K562 (cell line): ENCODE measurements at regions not wholly inside any gene's neighbourhood (a gene's known extent, or its start where the extent isn't known, plus 50 kb on each side); places are given as distances from the start of the nearest gene placed in this dataset.

Experiments
- ATAC-seq: fragments of 200-7000 bp; cut with Tn5 transposase; 3 replicates; pipeline ENCODE4 v1.9.1; 2020; ENCODE audit warnings: moderate library complexity
- BruUV-seq: library from RNA; stranded (reverse); fragments of 400-500 nt; replicated peaks from 2 replicates; lab custom pipeline; 2021; lab: Mats Ljungman, UMichigan
- CTCF ChIA-PET: fragments of 300-600 bp; formaldehyde crosslinking; extraction: SDS; loops from one replicate; lab custom pipeline; 2021; ENCODE audit warnings: low intra/inter-chr PET ratio; lab: Yijun Ruan, JAX
- POLR2A ChIA-PET: fragments of 300-600, 350-650 bp; sonication (Branson Sonifier 250); formaldehyde crosslinking; extraction: SDS; loops from one replicate; lab custom pipeline; 2021; ENCODE audit warnings: antibody characterized with exemption, inconsistent platforms; lab: Yijun Ruan, JAX
- DNase-seq, 4 experiments: peaks; one replicate each; pipeline versions ENCODE4 v3.0.0 to v3.0.0-alpha.2; 2011 to 2018; ENCODE audit warnings: low spot score in 3 of 4, mixed read lengths in 3 of 4; ENCODE audit errors: extremely low read depth in 1 of 4
- FAIRE-seq: peaks from 2 replicates; lab custom pipeline; 2011; peaks lifted over from hg19 to GRCh38; lab: Jason Lieb, UNC
- H2AFZ ChIP-seq: 2 replicates; pipeline ENCODE4 v1.6.0; 2011; ENCODE audit warnings: low read depth, low read length, control low read depth, inconsistent platforms
- H3K27ac ChIP-seq: fragments of 200-600 bp; 3 replicates; pipeline ENCODE4 v1.8.0; 2011; ENCODE audit warnings: low read depth, mild to moderate bottlenecking, control low read depth, inconsistent platforms, low read length, moderate library complexity, mixed read lengths; ENCODE audit errors: extremely low read depth
- H3K27me3 ChIP-seq, 2 experiments: fragments of 300-600 bp in 1 of 2; 2 replicates in 1 of 2; 3 replicates in 1 of 2; pipeline versions ENCODE4 v1.6.0 to v1.8.0; 2011; ENCODE audit warnings: inconsistent platforms in 2 of 2, low read length in 2 of 2, mild to moderate bottlenecking in 1 of 2, mixed read lengths in 1 of 2, moderate library complexity in 1 of 2; ENCODE audit not compliant: control insufficient read depth in 2 of 2, insufficient read depth in 2 of 2
- H3K36me3 ChIP-seq: fragments of 300-600 bp; 3 replicates; pipeline ENCODE4 v1.8.0; 2011; ENCODE audit warnings: mild to moderate bottlenecking, low read length, inconsistent platforms; ENCODE audit not compliant: control insufficient read depth, insufficient read depth
- H3K4me1 ChIP-seq, 2 experiments: fragments of 200-600 bp in 1 of 2; replicated peaks in 1 of 2; 2 replicates in 1 of 2; 3 replicates in 1 of 2; pipeline versions ENCODE4 v1.5.1 to v1.8.0; 2011; ENCODE audit warnings: inconsistent platforms in 2 of 2, low read length in 2 of 2, mild to moderate bottlenecking in 1 of 2, mixed read lengths in 1 of 2, moderate library complexity in 1 of 2; ENCODE audit not compliant: control insufficient read depth in 2 of 2, insufficient read depth in 2 of 2
- H3K4me2 ChIP-seq: 2 replicates; pipeline ENCODE4 v1.6.1; 2011; ENCODE audit warnings: low read length, control low read depth, inconsistent platforms, mixed read lengths; ENCODE audit not compliant: insufficient read depth
- H3K4me3 ChIP-seq: fragments of 200-600 bp; sonication (generic), shearing (Covaris generic); 2 replicates; pipeline ENCODE4 v1.5.1; 2016; ENCODE audit warnings: control low read depth, inconsistent platforms
- H3K79me2 ChIP-seq: fragments of 200-600 bp; 3 replicates; pipeline ENCODE4 v1.8.0; 2011; ENCODE audit warnings: low read length, inconsistent platforms; ENCODE audit not compliant: control insufficient read depth, insufficient read depth
- H3K9ac ChIP-seq, 2 experiments: 2 replicates each; pipeline versions ENCODE4 v1.6.0 to v1.6.1; 2011; ENCODE audit warnings: low read depth in 2 of 2, low read length in 2 of 2, control low read depth in 1 of 2, inconsistent platforms in 1 of 2, mild to moderate bottlenecking in 1 of 2, mixed read lengths in 1 of 2; ENCODE audit not compliant: insufficient read depth in 1 of 2
- H3K9me1 ChIP-seq: one replicate; pipeline ENCODE4 v1.6.0; 2011; ENCODE audit warnings: inconsistent platforms, mild to moderate bottlenecking, low read length, moderate library complexity; ENCODE audit not compliant: control insufficient read depth, insufficient read depth
- H3K9me3 ChIP-seq: replicated peaks from 2 replicates; pipeline ENCODE4 v1.5.1; 2011; ENCODE audit warnings: low read depth, low read length, inconsistent platforms; ENCODE audit not compliant: control insufficient read depth, insufficient read depth
- H4K20me1 ChIP-seq: replicated peaks from 2 replicates; pipeline ENCODE4 v1.6.1; 2011; ENCODE audit warnings: low read length, inconsistent platforms, mixed read lengths; ENCODE audit not compliant: control insufficient read depth, insufficient read depth
- CBFB ChIP-seq: sonication (generic); formaldehyde crosslinking; IDR thresholded peaks from 2 replicates; pipeline ENCODE4 v1.4.0; 2020; ENCODE audit warnings: mild to moderate bottlenecking, missing genetic modification reagents
- CHD4 ChIP-seq: fragments of 200-600 bp; sonication (generic); IDR thresholded peaks from 3 replicates; pipeline ENCODE4 v1.6.1; 2012; ENCODE audit warnings: low read depth, mild to moderate bottlenecking, mixed read lengths, low read length, inconsistent platforms; ENCODE audit not compliant: insufficient read depth, insufficient replicate concordance, poor library complexity, severe bottlenecking
- EGR1 ChIP-seq: fragments of 450-650 bp; conservative IDR thresholded peaks from 2 replicates; pipeline ENCODE4 v1.6.1; 2017; ENCODE audit warnings: mild to moderate bottlenecking
- FOXK2 ChIP-seq, 2 experiments: fragments of 450-650 bp; IDR thresholded peaks in 1 of 2; conservative IDR thresholded peaks in 1 of 2; 2 replicates each; pipeline ENCODE4 v1.6.1; 2016; ENCODE audit warnings: low read depth in 2 of 2, mild to moderate bottlenecking in 1 of 2
- HMG20A ChIP-seq: fragments of 450-650 bp; formaldehyde crosslinking; conservative IDR thresholded peaks from 2 replicates; pipeline ENCODE4 v1.4.0; 2020; ENCODE audit warnings: mild to moderate bottlenecking, mixed read lengths
- NR1H2 ChIP-seq: sonication (generic); formaldehyde crosslinking; IDR thresholded peaks from 2 replicates; pipeline ENCODE4 v1.4.0; 2020; ENCODE audit warnings: mild to moderate bottlenecking, missing genetic modification reagents
- SUPT5H ChIP-seq: fragments of 450-650 bp; IDR thresholded peaks from 2 replicates; pipeline ENCODE4 v1.6.1; 2016
- TCF3 ChIP-seq: sonication (generic); formaldehyde crosslinking; IDR thresholded peaks from 2 replicates; pipeline ENCODE4 v1.4.0; 2020; ENCODE audit warnings: mild to moderate bottlenecking, missing genetic modification reagents
- ZNF140 ChIP-seq: fragments of 250-450 bp; sonication (Bioruptor Pico); IDR thresholded peaks from 2 replicates; pipeline ENCODE4 v1.8.0; 2021; ENCODE audit warnings: moderate library complexity, mild to moderate bottlenecking, inconsistent platforms
- ZNF232 ChIP-seq: sonication (generic); formaldehyde crosslinking; IDR thresholded peaks from 2 replicates; pipeline ENCODE4 v1.8.0; 2022; ENCODE audit warnings: mild to moderate bottlenecking, missing genetic modification reagents
- ZNF354B ChIP-seq: fragments of 250-450 bp; sonication (Bioruptor Pico); IDR thresholded peaks from 2 replicates; pipeline ENCODE4 v1.4.0; 2020
- ZNF41 ChIP-seq: fragments of 250-450 bp; sonication (Bioruptor Pico); conservative IDR thresholded peaks from 2 replicates; pipeline ENCODE4 v1.4.0; 2020; ENCODE audit warnings: mild to moderate bottlenecking
- WGBS: fragments of 100-300 bp; shearing (Covaris generic); methylation state at CpG from one replicate; pipeline ENCODE4 v1.1.6; 2016; ENCODE audit warnings: low coverage, mixed read lengths; ENCODE audit not compliant: insufficient coverage; ENCODE audit errors: missing lambda C conversion rate; 5-methylcytosine and 5-hydroxymethylcytosine counted together
- in situ Hi-C: fragments of 300-500 bp; cut with MboI; formaldehyde crosslinking; loops from 4 replicates; pipeline ENCODE4 v1.15.0; 2018; ENCODE audit warnings: inconsistent platforms, mixed read lengths
- intact Hi-C: fragments of 100-400 bp; cut with micrococcal nuclease; formaldehyde crosslinking; loops from 2 replicates; pipeline ENCODE4 v1.14.2; 2022
- TF ChIP-seq, protein P1 (sequence below): fragments of 450-650 bp; formaldehyde crosslinking; IDR thresholded peaks from 2 replicates; pipeline ENCODE4 v1.4.0; 2020; ENCODE audit warnings: mild to moderate bottlenecking, moderate library complexity
- TF ChIP-seq, protein P2 (sequence below): sonication (generic); formaldehyde crosslinking; IDR thresholded peaks from 2 replicates; pipeline ENCODE4 v1.8.0; 2022; ENCODE audit warnings: mild to moderate bottlenecking, missing genetic modification reagents, borderline replicate concordance

DNA sequence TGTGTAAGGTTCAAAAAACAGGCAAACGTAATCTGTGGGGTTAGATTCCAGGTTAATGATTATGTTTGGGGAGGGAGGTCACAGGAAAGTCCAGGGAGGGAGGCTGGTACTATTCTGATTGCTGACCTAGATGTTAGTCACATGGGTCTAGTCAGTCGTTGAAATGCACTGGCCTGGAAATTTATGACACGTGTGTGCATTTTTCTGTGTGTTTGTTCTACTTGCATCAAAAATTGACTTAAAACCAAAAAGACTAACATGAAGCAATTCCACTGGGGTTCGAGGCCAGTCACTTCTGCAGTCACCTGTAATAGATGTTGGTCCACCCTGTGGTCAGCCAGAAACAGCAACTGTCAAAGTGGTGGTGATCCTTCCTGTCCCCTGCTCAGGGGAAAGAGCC lies 104.2 kb upstream of the MLN start:
- H3K27me3 ChIP-seq: no peaks in the 10 kb centered on the region
- H3K9ac ChIP-seq: no peak overlapping the region
- no peak overlapping the region for H3K4me3 ChIP-seq
- ChIA-PET POLR2A (interaction anchor here (1.1 kb wide), 1 partner anchor 12 kb away, joined by 3 read pairs; no protein-coding TSS in a partner anchor), CTCF (no interaction called here)
- H3K27ac ChIP-seq: no peak overlapping the region
- ATAC-seq (no peak), FAIRE-seq (no peak), DNase-seq (no peak)
- no peak overlapping the region for H3K4me2 ChIP-seq
- BruUV-seq: no TSS peak
- no peaks in the 10 kb centered on the region for H3K36me3 ChIP-seq
- H3K4me1 ChIP-seq: peaks cover 38 to 44% of the 10 kb centered on the region in 2 experiments; a peak in 4 of 5 replicates
- intact Hi-C loops: no loop called here
- H3K79me2 ChIP-seq: peaks cover 4% of the 10 kb centered on the region; the same call in 1 of the 3 replicates
- in situ Hi-C loops: no loop called here
- no peaks in the 10 kb centered on the region for H4K20me1 ChIP-seq
- no peak overlapping the region for H2AFZ ChIP-seq
- WGBS: 33% methylated on average over 4 of the region's 4 CpGs
- TF ChIP-seq ZNF232 (no peak), ZNF41 (CRISPR knock-in tag) (no peak), CHD4 (no peak)
- H3K9me1 ChIP-seq: peaks cover 4% of the 10 kb centered on the region
- no peaks in the 10 kb centered on the region for H3K9me3 ChIP-seq

DNA sequence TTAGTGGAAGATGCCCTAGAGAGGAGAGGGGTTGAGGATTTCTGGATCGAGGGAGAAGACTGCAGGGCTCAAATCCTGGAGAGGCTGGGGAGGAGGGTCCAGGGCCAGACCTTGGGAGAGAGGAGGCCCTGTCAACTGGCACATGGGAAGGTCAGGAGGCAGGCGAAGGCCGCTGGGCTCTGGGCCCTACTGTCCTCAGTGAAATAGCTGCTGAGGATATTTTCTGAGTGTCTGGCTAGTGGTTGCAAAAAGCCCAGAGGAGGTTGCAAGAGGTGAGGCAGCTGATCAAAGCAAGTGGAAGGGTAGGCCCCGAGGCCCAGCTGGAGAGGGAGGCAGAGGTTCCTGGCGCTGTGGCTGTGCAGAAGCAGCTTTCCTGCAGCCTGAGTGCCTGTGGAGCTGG lies 103.4 kb upstream of the MLN start:
- ChIA-PET POLR2A (interaction anchor here (0.6 to 1.1 kb wide), 4 partner anchors 11 to 849 kb away, joined by 3 to 4 read pairs (median 3); no protein-coding TSS in a partner anchor), CTCF (no interaction called here)
- WGBS: 55% methylated on average over 5 of the region's 5 CpGs
- Histone ChIP-seq H3K9me3 (no peaks in the 10 kb centered on the region), H3K9me1 (peaks cover 4% of the 10 kb centered on the region), H3K9ac (no peak overlapping the region; a peak in 1 of 4 replicates), H3K27ac (no peak overlapping the region), H3K4me1 (peaks cover 46 to 50% of the 10 kb centered on the region in 2 experiments; a peak in 4 of 5 replicates), H3K36me3 (no peaks in the 10 kb centered on the region), H3K4me3 (no peak overlapping the region), H3K79me2 (peaks cover 4% of the 10 kb centered on the region; the same call in 2 of the 3 replicates), H4K20me1 (no peaks in the 10 kb centered on the region), H2AFZ (no peak overlapping the region), H3K27me3 (no peaks in the 10 kb centered on the region), H3K4me2 (no peak overlapping the region)
- DNase-seq: no peak
- no peak for ATAC-seq
- no peak for FAIRE-seq
- BruUV-seq: no TSS peak
- in situ Hi-C loops: no loop called here
- intact Hi-C loops: no loop called here
- TF ChIP-seq ZNF140 (no peak), CBFB (CRISPR knock-in tag) (no peak), NR1H2 (CRISPR knock-in tag) (no peak), SUPT5H (no peak), FOXK2 (conservative IDR thresholded peaks at IDR 0.05 in 1 of 2, IDR thresholded peaks at IDR 0.05 in 1 of 2; ENCODE audit: low read depth in 2 of 2) (no peak), EGR1 (no peak), HMG20A (no peak), TCF3 (no peak), ZNF354B (CRISPR knock-in tag) (no peak)
- TF ChIP-seq, protein P1, sequence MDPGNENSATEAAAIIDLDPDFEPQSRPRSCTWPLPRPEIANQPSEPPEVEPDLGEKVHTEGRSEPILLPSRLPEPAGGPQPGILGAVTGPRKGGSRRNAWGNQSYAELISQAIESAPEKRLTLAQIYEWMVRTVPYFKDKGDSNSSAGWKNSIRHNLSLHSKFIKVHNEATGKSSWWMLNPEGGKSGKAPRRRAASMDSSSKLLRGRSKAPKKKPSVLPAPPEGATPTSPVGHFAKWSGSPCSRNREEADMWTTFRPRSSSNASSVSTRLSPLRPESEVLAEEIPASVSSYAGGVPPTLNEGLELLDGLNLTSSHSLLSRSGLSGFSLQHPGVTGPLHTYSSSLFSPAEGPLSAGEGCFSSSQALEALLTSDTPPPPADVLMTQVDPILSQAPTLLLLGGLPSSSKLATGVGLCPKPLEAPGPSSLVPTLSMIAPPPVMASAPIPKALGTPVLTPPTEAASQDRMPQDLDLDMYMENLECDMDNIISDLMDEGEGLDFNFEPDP (CRISPR knock-in tag): no peak
- TF ChIP-seq, protein P2, sequence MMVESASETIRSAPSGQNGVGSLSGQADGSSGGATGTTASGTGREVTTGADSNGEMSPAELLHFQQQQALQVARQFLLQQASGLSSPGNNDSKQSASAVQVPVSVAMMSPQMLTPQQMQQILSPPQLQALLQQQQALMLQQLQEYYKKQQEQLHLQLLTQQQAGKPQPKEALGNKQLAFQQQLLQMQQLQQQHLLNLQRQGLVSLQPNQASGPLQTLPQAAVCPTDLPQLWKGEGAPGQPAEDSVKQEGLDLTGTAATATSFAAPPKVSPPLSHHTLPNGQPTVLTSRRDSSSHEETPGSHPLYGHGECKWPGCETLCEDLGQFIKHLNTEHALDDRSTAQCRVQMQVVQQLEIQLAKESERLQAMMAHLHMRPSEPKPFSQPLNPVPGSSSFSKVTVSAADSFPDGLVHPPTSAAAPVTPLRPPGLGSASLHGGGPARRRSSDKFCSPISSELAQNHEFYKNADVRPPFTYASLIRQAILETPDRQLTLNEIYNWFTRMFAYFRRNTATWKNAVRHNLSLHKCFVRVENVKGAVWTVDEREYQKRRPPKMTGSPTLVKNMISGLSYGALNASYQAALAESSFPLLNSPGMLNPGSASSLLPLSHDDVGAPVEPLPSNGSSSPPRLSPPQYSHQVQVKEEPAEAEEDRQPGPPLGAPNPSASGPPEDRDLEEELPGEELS (CRISPR knock-in tag): no peak
